Smooth muscle cell (in vitro differentiated cells): ENCODE measurements at regions not wholly inside any gene's neighbourhood (a gene's known extent, or its start where the extent isn't known, plus 50 kb on each side); places are given as distances from the start of the nearest gene placed in this dataset.

ENCODE experiments used
- DNase-seq: peaks from one replicate; lab custom pipeline; 2025; ENCODE audit not compliant: unreplicated experiment; lab: John Stamatoyannopoulos, UW
- H2AFZ ChIP-seq: fragments of 200-600 bp; sonication (generic); 2 replicates; pipeline ENCODE4 v1.6.0; 2016; ENCODE audit warnings: antibody characterized with exemption, low read depth, mild to moderate bottlenecking
- H3F3A ChIP-seq: fragments of 200-600 bp; sonication (generic); 2 replicates; pipeline ENCODE4 v1.6.0; 2017; ENCODE audit warnings: antibody characterized with exemption, low read depth
- H3K27ac ChIP-seq: fragments of 200-600 bp; sonication (generic); 2 replicates; pipeline ENCODE4 v1.5.1; 2016; ENCODE audit warnings: low read depth, mild to moderate bottlenecking
- H3K27me3 ChIP-seq: fragments of 200-600 bp; sonication (generic); 2 replicates; pipeline ENCODE4 v1.6.1; 2016; ENCODE audit warnings: low read depth, mild to moderate bottlenecking
- H3K36me3 ChIP-seq: fragments of 200-600 bp; sonication (generic); 2 replicates; pipeline ENCODE4 v1.5.1; 2016; ENCODE audit warnings: low read depth
- H3K4me1 ChIP-seq: fragments of 200-600 bp; sonication (generic); 2 replicates; pipeline ENCODE4 v1.5.1; 2016; ENCODE audit warnings: low read depth
- H3K4me2 ChIP-seq: fragments of 200-600 bp; sonication (generic); 2 replicates; pipeline ENCODE4 v1.6.0; 2016; ENCODE audit warnings: mild to moderate bottlenecking
- H3K4me3 ChIP-seq: fragments of 200-600 bp; sonication (generic); 2 replicates; pipeline ENCODE4 v1.5.1; 2016; ENCODE audit warnings: mild to moderate bottlenecking
- H3K79me2 ChIP-seq: fragments of 200-600 bp; sonication (generic); 2 replicates; pipeline ENCODE4 v1.6.0; 2016; ENCODE audit warnings: low read depth, mild to moderate bottlenecking
- H3K9ac ChIP-seq: fragments of 200-600 bp; sonication (generic); 2 replicates; pipeline ENCODE4 v1.6.0; 2016; ENCODE audit warnings: low read depth
- H3K9me3 ChIP-seq: fragments of 200-600 bp; sonication (generic); replicated peaks from 2 replicates; pipeline ENCODE4 v1.5.1; 2016; ENCODE audit warnings: low read depth
- H4K20me1 ChIP-seq: fragments of 200-600 bp; sonication (generic); 2 replicates; pipeline ENCODE4 v1.6.0; 2016; ENCODE audit warnings: low read depth
- WGBS: methylation state at CpG from one replicate; pipeline ENCODE4 v1.1.7; 2016; ENCODE audit warnings: low lambda C conversion rate; 5-methylcytosine and 5-hydroxymethylcytosine counted together
- TF ChIP-seq, protein P1 (sequence below): fragments of 200-600 bp; sonication (generic); IDR thresholded peaks from 2 replicates; pipeline ENCODE4 v1.5.1; 2017; ENCODE audit warnings: borderline replicate concordance, mild to moderate bottlenecking, antibody characterized with exemption; ENCODE audit not compliant: insufficient read depth, poor library complexity, severe bottlenecking

DNA sequence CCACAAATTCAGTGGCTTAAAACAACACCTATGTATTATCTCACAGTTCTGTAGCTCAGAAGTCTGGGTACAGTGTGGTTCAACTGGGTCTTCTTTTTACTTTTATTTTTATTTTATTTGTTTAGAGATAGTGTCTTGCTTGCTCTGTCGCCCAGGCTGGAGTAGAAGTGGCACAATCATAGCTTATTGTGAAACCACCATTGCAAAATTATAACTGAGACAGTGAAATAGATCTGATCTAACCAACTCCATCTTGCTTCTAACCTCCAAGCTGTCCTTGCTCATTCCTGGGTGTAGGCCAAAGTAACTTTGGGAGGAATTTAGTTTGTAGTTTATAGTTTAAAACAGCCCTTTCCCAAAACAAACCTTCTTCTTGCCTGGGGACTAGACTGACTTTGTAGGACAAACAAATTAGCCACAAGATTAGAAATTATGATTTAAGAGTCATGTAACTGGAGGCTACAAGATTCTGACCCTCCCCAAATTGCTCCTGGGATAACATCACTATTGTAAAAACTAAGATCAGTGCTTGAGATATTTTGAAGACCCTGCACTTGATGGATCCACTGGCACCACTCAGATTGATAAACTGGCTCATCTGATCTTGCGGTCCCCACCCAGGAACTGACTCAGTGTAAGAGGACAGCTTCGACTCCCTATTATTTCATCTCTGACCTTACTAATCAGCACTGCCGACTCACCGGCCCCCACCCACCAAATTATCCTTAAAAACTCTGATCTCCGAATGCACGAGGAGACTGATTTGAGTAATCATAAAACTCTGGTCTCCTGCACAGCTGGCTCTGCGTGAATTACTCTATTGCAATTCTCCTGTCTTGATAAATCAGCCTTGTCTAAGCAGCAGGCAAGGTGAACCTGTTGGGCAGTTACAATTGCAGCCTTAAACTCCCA lies 193.4 kb upstream of the CDYL start:
- no peak overlapping the region for H3K4me2 ChIP-seq
- H3K4me3 ChIP-seq: no peak overlapping the region
- no peak for DNase-seq
- no peaks in the 10 kb centered on the region for H4K20me1 ChIP-seq
- WGBS: 86% methylated on average over 8 of the region's 8 CpGs
- H3K79me2 ChIP-seq: no peaks in the 10 kb centered on the region
- no peaks in the 10 kb centered on the region for H3K36me3 ChIP-seq
- H3K27me3 ChIP-seq: no peaks in the 10 kb centered on the region
- no peak overlapping the region for H3K9ac ChIP-seq
- no peak overlapping the region for H2AFZ ChIP-seq
- peak overlapping the region; percentile 29 for H3K27ac ChIP-seq
- no peaks in the 10 kb centered on the region for H3K9me3 ChIP-seq
- TF ChIP-seq, protein P1, sequence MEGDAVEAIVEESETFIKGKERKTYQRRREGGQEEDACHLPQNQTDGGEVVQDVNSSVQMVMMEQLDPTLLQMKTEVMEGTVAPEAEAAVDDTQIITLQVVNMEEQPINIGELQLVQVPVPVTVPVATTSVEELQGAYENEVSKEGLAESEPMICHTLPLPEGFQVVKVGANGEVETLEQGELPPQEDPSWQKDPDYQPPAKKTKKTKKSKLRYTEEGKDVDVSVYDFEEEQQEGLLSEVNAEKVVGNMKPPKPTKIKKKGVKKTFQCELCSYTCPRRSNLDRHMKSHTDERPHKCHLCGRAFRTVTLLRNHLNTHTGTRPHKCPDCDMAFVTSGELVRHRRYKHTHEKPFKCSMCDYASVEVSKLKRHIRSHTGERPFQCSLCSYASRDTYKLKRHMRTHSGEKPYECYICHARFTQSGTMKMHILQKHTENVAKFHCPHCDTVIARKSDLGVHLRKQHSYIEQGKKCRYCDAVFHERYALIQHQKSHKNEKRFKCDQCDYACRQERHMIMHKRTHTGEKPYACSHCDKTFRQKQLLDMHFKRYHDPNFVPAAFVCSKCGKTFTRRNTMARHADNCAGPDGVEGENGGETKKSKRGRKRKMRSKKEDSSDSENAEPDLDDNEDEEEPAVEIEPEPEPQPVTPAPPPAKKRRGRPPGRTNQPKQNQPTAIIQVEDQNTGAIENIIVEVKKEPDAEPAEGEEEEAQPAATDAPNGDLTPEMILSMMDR: no peak
- H3K4me1 ChIP-seq: no peaks in the 10 kb centered on the region
- H3F3A ChIP-seq: no peaks in the 10 kb centered on the region

DNA sequence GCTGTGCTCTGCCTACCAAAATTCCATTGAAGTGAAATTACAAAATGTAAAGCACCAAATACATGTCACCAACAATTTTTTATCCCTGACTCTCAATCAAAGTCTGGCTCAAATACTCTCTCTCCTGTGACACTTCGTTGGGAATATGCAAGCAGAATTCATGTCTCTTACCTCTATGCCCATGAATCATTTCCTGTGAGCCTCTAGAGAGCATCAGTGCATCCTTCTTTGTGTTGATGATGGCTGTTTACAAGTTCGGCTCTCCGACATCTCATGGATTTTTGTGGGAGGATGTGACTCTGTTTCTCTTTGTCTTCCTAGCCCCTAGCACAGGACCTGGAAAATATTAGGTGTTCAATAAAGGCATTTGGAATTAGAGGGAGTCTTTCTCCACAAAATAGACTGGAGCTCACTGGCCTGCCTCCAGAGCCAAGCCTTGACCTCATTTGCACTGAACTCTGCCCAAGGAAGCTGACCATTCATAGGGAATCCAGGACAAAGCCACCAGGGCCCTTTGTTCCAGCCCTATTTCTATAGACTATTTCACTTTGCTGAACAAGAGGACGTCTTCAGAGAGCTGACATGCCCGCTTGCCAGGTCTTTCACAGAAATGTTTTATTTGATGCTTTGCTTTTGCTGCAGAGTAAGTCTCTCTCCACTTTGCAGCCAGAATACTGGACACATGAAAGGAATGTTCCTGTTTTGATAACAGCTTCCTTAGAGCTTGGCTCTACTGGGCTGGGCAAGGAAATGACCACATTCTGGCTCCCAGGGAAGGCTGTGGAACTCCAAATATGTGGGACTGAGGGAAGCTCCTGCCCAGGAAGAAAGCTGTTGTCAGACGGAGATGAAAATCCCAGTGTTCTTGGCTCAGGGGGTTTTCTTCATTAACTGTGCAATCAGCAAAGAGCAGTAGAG lies 194.5 kb upstream of the CDYL start:
- H3K9ac ChIP-seq: no peak overlapping the region
- H2AFZ ChIP-seq: no peak overlapping the region

DNA sequence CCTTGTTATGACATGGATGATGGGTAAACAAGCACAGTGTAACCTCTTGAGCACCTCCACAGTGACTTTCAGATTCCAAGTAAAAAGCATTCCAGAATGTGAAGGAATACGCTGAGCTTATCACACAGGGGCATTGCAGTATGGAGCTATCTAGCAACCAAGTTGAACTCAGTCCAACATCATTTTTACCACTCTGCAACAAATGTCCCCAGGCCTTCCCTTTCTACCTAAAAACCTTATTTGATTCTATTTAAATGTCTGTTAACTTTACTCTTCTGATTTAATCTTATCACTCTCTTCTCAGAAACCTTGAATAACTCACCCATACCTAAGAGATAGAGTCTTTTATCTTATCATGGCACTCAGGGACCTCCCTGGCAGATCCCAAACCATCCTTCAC lies 195.8 kb upstream of the CDYL start:
- Histone ChIP-seq H2AFZ (no peak overlapping the region), H3K4me2 (no peak overlapping the region), H3K9ac (no peak overlapping the region), H3K4me3 (no peak overlapping the region), H3K36me3 (no peaks in the 10 kb centered on the region), H3K9me3 (no peaks in the 10 kb centered on the region), H3F3A (no peaks in the 10 kb centered on the region), H4K20me1 (no peaks in the 10 kb centered on the region), H3K27me3 (no peaks in the 10 kb centered on the region), H3K4me1 (no peaks in the 10 kb centered on the region), H3K27ac (no peak overlapping the region), H3K79me2 (no peaks in the 10 kb centered on the region)
- DNase-seq: no peak
- TF ChIP-seq, protein P1: no peak
- 96% methylated on average over 1 of the region's 1 CpG for WGBS

More for the DNA sequence above, 194.5 kb upstream of the CDYL start:
- Histone ChIP-seq H4K20me1 (no peaks in the 10 kb centered on the region), H3K27ac (peak overlapping the region; percentile 29), H3K4me1 (no peaks in the 10 kb centered on the region), H3F3A (no peaks in the 10 kb centered on the region), H3K9me3 (no peaks in the 10 kb centered on the region), H3K4me2 (no peak overlapping the region), H3K4me3 (no peak overlapping the region), H3K27me3 (no peaks in the 10 kb centered on the region), H3K79me2 (no peaks in the 10 kb centered on the region), H3K36me3 (no peaks in the 10 kb centered on the region)
- no peak for DNase-seq
- TF ChIP-seq, protein P1: no peak
- 66% methylated on average over 6 of the region's 6 CpGs for WGBS
